ENCODE measurements at regions not wholly inside any gene's neighbourhood (a gene's known extent, or its start where the extent isn't known, plus 50 kb on each side); places are given as distances from the start of the nearest gene placed in this dataset.
A peak's percentile ranks its signal among the peaks of the same experiment; 100 is the strongest.

DNA sequence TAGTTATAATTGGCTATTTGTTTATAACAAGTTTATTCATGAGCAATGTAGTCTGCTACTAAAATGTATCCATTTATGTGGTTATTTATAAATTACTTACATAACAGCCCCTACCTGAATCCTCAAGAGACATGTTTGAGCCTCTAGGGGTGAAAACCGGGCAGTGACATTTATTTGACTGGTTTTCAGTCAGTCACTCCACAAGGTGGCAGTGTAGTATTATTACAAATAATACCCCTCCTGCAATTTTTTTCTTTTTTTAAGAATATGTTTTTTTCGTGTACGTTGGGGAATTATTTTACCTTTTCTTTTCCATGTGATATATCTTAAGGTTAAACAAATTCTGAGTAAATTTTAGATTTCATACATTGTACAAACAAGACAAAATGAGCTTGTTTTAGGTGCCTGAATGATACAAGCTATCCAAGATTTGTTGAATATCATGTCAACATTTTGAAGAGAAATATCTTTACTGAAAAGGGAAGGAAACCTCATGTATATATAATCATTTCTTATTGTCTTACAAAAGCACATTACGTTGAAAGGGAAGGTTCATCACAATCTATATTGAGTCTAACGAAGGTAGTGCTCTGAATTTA, 598.7 kb upstream of the TECRL start:
- TF ChIP-seq JUNB (IDR thresholded peaks at IDR 0.05; ENCODE audit: unreplicated experiment) (no peak), NANOG (IDR thresholded peaks at IDR 0.05; ENCODE audit: borderline replicate concordance) (no peak), EZH2 (IDR thresholded peaks at IDR 0.05; ENCODE audit: low read depth, unreplicated experiment) (no peak), ZNF331 (CRISPR knock-in tag; IDR thresholded peaks at IDR 0.05; ENCODE audit: low read depth) (no peak), POLR2AphosphoS5 (IDR thresholded peaks at IDR 0.05; ENCODE audit: low read depth) (no peak), EZH2phosphoT487 (IDR thresholded peaks at IDR 0.05; ENCODE audit: unreplicated experiment) (no peak), CREB1 (CRISPR knock-in tag; IDR thresholded peaks at IDR 0.05; ENCODE audit: low read depth) (no peak), STAT1 (IDR thresholded peaks at IDR 0.05; ENCODE audit: unreplicated experiment) (no peak)
- TF ChIP-seq, protein P1, sequence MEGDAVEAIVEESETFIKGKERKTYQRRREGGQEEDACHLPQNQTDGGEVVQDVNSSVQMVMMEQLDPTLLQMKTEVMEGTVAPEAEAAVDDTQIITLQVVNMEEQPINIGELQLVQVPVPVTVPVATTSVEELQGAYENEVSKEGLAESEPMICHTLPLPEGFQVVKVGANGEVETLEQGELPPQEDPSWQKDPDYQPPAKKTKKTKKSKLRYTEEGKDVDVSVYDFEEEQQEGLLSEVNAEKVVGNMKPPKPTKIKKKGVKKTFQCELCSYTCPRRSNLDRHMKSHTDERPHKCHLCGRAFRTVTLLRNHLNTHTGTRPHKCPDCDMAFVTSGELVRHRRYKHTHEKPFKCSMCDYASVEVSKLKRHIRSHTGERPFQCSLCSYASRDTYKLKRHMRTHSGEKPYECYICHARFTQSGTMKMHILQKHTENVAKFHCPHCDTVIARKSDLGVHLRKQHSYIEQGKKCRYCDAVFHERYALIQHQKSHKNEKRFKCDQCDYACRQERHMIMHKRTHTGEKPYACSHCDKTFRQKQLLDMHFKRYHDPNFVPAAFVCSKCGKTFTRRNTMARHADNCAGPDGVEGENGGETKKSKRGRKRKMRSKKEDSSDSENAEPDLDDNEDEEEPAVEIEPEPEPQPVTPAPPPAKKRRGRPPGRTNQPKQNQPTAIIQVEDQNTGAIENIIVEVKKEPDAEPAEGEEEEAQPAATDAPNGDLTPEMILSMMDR (conservative IDR thresholded peaks at IDR 0.05; ENCODE audit: low read depth in 2 of 2), result peak; percentile 72 to 90
- TF ChIP-seq, protein P2, sequence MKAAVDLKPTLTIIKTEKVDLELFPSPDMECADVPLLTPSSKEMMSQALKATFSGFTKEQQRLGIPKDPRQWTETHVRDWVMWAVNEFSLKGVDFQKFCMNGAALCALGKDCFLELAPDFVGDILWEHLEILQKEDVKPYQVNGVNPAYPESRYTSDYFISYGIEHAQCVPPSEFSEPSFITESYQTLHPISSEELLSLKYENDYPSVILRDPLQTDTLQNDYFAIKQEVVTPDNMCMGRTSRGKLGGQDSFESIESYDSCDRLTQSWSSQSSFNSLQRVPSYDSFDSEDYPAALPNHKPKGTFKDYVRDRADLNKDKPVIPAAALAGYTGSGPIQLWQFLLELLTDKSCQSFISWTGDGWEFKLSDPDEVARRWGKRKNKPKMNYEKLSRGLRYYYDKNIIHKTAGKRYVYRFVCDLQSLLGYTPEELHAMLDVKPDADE (IDR thresholded peaks at IDR 0.05), result no peak
- TF ChIP-seq, protein P3, sequence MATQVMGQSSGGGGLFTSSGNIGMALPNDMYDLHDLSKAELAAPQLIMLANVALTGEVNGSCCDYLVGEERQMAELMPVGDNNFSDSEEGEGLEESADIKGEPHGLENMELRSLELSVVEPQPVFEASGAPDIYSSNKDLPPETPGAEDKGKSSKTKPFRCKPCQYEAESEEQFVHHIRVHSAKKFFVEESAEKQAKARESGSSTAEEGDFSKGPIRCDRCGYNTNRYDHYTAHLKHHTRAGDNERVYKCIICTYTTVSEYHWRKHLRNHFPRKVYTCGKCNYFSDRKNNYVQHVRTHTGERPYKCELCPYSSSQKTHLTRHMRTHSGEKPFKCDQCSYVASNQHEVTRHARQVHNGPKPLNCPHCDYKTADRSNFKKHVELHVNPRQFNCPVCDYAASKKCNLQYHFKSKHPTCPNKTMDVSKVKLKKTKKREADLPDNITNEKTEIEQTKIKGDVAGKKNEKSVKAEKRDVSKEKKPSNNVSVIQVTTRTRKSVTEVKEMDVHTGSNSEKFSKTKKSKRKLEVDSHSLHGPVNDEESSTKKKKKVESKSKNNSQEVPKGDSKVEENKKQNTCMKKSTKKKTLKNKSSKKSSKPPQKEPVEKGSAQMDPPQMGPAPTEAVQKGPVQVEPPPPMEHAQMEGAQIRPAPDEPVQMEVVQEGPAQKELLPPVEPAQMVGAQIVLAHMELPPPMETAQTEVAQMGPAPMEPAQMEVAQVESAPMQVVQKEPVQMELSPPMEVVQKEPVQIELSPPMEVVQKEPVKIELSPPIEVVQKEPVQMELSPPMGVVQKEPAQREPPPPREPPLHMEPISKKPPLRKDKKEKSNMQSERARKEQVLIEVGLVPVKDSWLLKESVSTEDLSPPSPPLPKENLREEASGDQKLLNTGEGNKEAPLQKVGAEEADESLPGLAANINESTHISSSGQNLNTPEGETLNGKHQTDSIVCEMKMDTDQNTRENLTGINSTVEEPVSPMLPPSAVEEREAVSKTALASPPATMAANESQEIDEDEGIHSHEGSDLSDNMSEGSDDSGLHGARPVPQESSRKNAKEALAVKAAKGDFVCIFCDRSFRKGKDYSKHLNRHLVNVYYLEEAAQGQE (IDR thresholded peaks at IDR 0.05; ENCODE audit: unreplicated experiment), result no peak

Measured in GM23338 (cell line).